ENCODE measurements at regions not wholly inside any gene's neighbourhood (a gene's known extent, or its start where the extent isn't known, plus 50 kb on each side); places are given as distances from the start of the nearest gene placed in this dataset.

DNA sequence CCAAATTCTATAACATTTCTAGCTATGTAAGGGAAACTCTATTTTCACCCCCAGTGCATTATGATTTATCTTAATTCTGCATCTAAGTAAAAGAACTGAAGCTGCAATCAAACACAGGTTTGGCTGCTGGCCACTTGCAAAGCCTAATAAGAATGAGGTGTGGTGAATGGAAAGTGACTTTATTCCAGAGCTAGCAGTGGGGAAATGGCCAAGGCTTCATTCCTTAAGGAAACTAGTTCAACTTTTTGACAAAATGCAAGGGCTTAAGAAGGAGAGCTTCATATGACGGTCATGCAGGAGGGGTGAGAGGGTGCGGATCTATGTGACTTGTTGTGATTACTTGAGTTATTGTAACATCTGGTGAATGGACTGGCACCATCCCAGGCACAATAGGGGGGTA is 1802.0 kb downstream of the SUCLG1 start:
- H3K4me3 Mint-ChIP-seq = no peak overlapping the region
- no peak for DNase-seq (ENCODE audit: extremely low spot score, unreplicated experiment)
- no peaks in the 10 kb centered on the region for H3K27me3 Mint-ChIP-seq
- no peaks in the 10 kb centered on the region for H3K36me3 Mint-ChIP-seq
- no peaks in the 10 kb centered on the region for H3K9me3 Mint-ChIP-seq
- H3K4me1 Mint-ChIP-seq (ENCODE audit: unreplicated experiment) = no peaks in the 10 kb centered on the region
- TF ChIP-seq, protein P1, sequence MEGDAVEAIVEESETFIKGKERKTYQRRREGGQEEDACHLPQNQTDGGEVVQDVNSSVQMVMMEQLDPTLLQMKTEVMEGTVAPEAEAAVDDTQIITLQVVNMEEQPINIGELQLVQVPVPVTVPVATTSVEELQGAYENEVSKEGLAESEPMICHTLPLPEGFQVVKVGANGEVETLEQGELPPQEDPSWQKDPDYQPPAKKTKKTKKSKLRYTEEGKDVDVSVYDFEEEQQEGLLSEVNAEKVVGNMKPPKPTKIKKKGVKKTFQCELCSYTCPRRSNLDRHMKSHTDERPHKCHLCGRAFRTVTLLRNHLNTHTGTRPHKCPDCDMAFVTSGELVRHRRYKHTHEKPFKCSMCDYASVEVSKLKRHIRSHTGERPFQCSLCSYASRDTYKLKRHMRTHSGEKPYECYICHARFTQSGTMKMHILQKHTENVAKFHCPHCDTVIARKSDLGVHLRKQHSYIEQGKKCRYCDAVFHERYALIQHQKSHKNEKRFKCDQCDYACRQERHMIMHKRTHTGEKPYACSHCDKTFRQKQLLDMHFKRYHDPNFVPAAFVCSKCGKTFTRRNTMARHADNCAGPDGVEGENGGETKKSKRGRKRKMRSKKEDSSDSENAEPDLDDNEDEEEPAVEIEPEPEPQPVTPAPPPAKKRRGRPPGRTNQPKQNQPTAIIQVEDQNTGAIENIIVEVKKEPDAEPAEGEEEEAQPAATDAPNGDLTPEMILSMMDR (conservative IDR thresholded peaks at IDR 0.05) = no peak
- H3K27ac Mint-ChIP-seq = no peak overlapping the region

DNA sequence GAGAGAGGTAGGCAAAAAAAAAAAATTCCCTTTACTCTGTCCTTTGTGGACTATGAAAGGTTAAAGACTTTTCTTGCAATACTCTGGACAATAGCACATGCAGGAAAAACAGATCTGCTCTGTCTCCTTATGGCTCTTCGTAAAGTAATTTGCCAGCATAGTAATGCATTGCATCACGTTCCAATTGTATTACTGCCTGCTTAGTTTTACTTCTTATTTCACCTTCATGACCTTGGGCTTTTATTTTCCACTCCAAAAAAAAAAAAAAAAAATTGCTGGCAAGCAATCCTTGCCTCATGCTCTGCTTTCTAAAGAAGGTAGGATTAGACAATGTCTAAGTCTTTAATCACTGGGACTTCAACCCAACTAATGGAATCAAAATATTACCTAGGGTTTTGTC is 1802.7 kb downstream of the SUCLG1 start:
- TF ChIP-seq, protein P1 (conservative IDR thresholded peaks at IDR 0.05) = no peak
- Mint-ChIP-seq H3K36me3 (no peaks in the 10 kb centered on the region), H3K4me3 (no peak overlapping the region), H3K27me3 (no peaks in the 10 kb centered on the region), H3K4me1 (ENCODE audit: unreplicated experiment) (no peaks in the 10 kb centered on the region), H3K9me3 (no peaks in the 10 kb centered on the region), H3K27ac (no peak overlapping the region)
- DNase-seq (ENCODE audit: extremely low spot score, unreplicated experiment) = no peak

DNA sequence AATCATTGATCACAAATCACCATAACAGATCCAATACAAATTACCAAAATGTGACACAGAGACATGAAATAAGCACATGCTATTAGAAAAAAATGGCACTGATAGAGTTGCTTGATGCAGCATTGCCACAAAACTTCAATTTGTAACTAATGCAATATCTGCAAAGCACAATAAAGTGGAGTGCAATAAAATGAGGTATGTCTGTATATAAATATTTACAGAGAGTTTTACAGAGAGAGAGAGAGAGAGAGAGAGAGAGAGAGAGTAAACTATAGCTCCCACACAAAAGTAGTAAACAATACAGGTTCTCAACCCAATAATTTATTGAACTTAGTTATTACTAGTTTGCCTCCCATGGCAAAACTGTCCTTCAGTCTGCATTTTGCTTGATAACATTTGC is 1807.0 kb downstream of the SUCLG1 start:
- Mint-ChIP-seq H3K27me3 (no peaks in the 10 kb centered on the region), H3K36me3 (no peaks in the 10 kb centered on the region)
- no peak for DNase-seq (ENCODE audit: extremely low spot score, unreplicated experiment)

DNA sequence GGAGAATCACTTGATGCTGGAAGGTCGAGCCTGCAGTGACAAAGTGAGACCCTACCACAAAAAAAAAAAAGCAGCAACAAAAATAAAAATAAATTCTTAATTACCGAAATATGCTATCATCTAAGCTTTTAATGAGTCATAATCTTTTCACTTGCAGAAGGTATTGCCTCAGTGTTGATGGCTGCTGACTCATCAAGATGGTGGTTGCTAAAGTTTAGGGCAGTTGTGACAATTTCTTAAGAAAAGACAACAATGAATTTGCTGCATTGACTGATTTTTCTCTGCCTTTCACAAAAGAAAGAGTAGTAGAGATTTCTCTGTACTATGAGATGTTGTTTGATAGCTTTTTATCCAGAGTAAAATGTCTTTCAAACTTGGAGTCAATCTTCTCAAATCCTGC is 1809.0 kb downstream of the SUCLG1 start:
- Mint-ChIP-seq H3K27ac (no peak overlapping the region), H3K4me1 (ENCODE audit: unreplicated experiment) (no peaks in the 10 kb centered on the region), H3K9me3 (no peaks in the 10 kb centered on the region), H3K4me3 (no peak overlapping the region), H3K27me3 (no peaks in the 10 kb centered on the region), H3K36me3 (no peaks in the 10 kb centered on the region)
- TF ChIP-seq, protein P1 (conservative IDR thresholded peaks at IDR 0.05) = no peak
- DNase-seq (ENCODE audit: extremely low spot score, unreplicated experiment) = no peak

More for the DNA sequence above, 1807.0 kb downstream of the SUCLG1 start:
- H3K4me3 Mint-ChIP-seq = no peak overlapping the region
- no peaks in the 10 kb centered on the region for H3K4me1 Mint-ChIP-seq (ENCODE audit: unreplicated experiment)
- no peaks in the 10 kb centered on the region for H3K9me3 Mint-ChIP-seq
- TF ChIP-seq, protein P1 (conservative IDR thresholded peaks at IDR 0.05) = no peak
- no peak overlapping the region for H3K27ac Mint-ChIP-seq

DNA sequence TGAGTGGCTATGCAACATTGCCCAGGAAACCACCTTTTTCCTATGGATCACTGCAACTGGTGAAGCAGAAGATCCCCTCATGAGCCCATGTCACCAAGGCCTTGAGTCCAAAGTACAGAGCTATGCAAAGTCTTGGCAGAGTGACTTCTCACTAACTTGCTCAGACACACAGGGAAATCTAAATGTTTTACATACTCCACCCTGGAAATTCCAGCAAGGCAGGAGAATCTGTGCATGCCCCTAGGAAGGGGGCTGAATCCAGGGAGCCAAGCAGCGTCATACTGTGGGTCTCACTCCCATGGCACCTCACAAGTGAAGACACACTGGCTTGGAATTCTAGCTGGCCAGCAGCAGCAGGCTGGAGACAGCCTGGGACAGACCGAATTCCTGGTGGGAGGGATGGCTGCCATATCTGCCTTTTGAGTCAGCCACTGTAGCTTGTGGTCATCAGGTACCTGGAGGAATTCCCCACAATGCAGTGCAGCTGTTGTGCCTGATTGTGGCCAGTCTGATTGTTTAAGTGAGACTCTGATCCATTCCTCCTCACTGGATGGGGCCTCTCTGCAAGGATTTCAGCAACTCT is 1817.4 kb downstream of the SUCLG1 start:
- Mint-ChIP-seq H3K27ac (no peak overlapping the region), H3K27me3 (no peaks in the 10 kb centered on the region), H3K9me3 (peaks cover 14% of the 10 kb centered on the region), H3K4me3 (no peak overlapping the region), H3K36me3 (no peaks in the 10 kb centered on the region), H3K4me1 (ENCODE audit: unreplicated experiment) (no peaks in the 10 kb centered on the region)
- TF ChIP-seq, protein P1 (conservative IDR thresholded peaks at IDR 0.05) = no peak
- DNase-seq (ENCODE audit: extremely low spot score, unreplicated experiment) = no peak
